ACC112 (cell line): ENCODE measurements at regions not wholly inside any gene's neighbourhood (a gene's known extent, or its start where the extent isn't known, plus 50 kb on each side); places are given as distances from the start of the nearest gene placed in this dataset.
A peak's percentile ranks its signal among the peaks of the same experiment; 100 is the strongest.

ENCODE experiments used
- H2AFZ ChIP-seq: fragments of 200-600 bp; sonication (generic); one replicate; pipeline ENCODE4 v1.6.0; 2017; ENCODE audit warnings: antibody characterized with exemption, low read length; ENCODE audit not compliant: unreplicated experiment
- H3K27ac ChIP-seq: fragments of 200-600 bp; sonication (generic); 2 replicates; pipeline ENCODE4 v1.5.1; 2014; ENCODE audit warnings: low read depth, mild to moderate bottlenecking, antibody characterized with exemption, low read length, moderate library complexity
- H3K27me3 ChIP-seq: fragments of 200-600 bp; sonication (generic); 2 replicates; pipeline ENCODE4 v1.6.1; 2014; ENCODE audit warnings: mild to moderate bottlenecking, antibody characterized with exemption, low read length, moderate library complexity, mixed read lengths; ENCODE audit not compliant: insufficient read depth
- H3K36me3 ChIP-seq: fragments of 200-600 bp; sonication (generic); 2 replicates; pipeline ENCODE4 v1.6.1; 2016; ENCODE audit warnings: mild to moderate bottlenecking, antibody characterized with exemption, low read length, moderate library complexity, mixed read lengths; ENCODE audit not compliant: insufficient read depth
- H3K4me1 ChIP-seq: fragments of 200-600 bp; sonication (generic); one replicate; pipeline ENCODE4 v1.6.1; 2016; ENCODE audit warnings: low read length, mixed read lengths; ENCODE audit not compliant: insufficient read depth, unreplicated experiment, control insufficient read depth
- H3K4me3 ChIP-seq: fragments of 200-600 bp; sonication (generic); 2 replicates; pipeline ENCODE4 v1.5.1; 2014; ENCODE audit warnings: mild to moderate bottlenecking, low read depth, low read length
- H3K79me2 ChIP-seq: fragments of 200-600 bp; sonication (generic); one replicate; pipeline ENCODE4 v1.6.0; 2016; ENCODE audit warnings: low read length; ENCODE audit not compliant: control insufficient read depth, unreplicated experiment, insufficient read depth

DNA sequence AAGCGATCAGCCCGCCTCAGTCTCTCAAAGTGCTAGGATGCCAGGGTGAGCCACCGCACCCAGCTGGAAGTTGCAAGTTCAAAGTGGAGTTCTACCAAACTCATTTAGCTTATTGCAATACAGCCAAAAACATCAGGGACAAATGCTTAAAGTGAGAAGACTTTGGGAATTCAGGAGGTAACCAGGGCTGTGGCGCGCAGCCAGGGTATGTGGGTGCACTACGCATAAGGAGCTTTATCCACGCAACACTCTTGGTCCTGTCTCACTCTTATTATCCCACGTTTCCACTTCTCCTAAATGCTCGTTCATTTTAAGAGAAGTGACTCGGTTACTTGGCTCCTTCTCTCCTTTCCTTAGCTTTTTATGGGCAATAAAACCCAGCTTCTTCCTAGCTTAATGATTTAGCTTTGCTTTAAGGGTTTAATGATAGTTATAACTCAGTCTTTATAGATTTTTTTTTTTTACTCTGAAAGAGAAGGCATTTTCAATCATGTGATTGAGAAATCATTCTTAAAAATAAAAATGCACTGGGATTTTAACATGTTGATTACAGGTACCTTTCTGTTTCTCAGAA lies 199.8 kb downstream of the KCNE4 start:
- H3K79me2 ChIP-seq: no peaks in the 10 kb centered on the region
- no peaks in the 10 kb centered on the region for H3K36me3 ChIP-seq
- no peaks in the 10 kb centered on the region for H3K27me3 ChIP-seq
- H3K27ac ChIP-seq: no peak overlapping the region
- no peak overlapping the region for H2AFZ ChIP-seq
- H3K4me3 ChIP-seq: no peak overlapping the region
- no peaks in the 10 kb centered on the region for H3K4me1 ChIP-seq

GRCh38 chr2:223260681-223261080 lies 208.7 kb downstream of the KCNE4 start:
- Histone ChIP-seq H3K27me3 (no peaks in the 10 kb centered on the region), H3K36me3 (no peaks in the 10 kb centered on the region), H3K4me1 (no peaks in the 10 kb centered on the region), H3K79me2 (no peaks in the 10 kb centered on the region), H2AFZ (no peak overlapping the region), H3K27ac (no peak overlapping the region), H3K4me3 (peak overlapping the region; percentile 28; the same call in 1 of the 2 replicates)

- Histone ChIP-seq H3K4me1 (no peaks in the 10 kb centered on the region), H3K4me3 (no peak overlapping the region), H3K79me2 (no peaks in the 10 kb centered on the region), H2AFZ (no peak overlapping the region), H3K36me3 (no peaks in the 10 kb centered on the region), H3K27ac (no peak overlapping the region), H3K27me3 (no peaks in the 10 kb centered on the region)
These were observed 211.0 kb downstream of the KCNE4 start for GRCh38 chr2:223262946-223263345.

DNA sequence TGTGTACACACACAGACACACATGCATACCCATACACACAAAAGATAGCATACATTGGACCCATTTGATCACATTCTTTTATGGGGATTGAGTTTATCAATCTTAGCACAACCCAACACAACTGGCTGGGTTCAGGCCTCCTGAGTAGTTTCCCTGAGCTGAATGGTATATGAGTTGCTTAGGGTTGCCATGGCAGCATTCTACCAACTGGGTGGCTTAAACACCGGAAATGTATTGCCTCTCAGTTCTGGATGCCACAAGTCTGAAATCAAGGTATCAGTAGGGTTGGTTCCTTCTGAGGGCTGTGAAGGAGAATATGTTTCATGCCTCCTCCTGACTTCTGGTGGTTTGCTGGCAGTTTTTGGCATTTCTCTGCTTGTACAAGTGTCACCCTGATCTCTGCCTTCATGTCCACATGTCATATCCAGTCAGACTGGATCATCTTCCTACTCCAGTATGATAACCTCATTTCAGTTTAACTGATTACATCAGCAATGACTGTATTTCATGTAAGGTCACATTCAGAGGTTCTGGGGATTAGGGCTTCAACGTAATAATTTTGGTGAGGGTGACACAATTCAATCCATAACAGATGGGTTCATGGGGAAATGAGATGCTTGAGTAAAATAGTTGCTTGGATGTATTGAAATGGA lies 212.7 kb downstream of the KCNE4 start:
- H3K36me3 ChIP-seq: no peaks in the 10 kb centered on the region

DNA sequence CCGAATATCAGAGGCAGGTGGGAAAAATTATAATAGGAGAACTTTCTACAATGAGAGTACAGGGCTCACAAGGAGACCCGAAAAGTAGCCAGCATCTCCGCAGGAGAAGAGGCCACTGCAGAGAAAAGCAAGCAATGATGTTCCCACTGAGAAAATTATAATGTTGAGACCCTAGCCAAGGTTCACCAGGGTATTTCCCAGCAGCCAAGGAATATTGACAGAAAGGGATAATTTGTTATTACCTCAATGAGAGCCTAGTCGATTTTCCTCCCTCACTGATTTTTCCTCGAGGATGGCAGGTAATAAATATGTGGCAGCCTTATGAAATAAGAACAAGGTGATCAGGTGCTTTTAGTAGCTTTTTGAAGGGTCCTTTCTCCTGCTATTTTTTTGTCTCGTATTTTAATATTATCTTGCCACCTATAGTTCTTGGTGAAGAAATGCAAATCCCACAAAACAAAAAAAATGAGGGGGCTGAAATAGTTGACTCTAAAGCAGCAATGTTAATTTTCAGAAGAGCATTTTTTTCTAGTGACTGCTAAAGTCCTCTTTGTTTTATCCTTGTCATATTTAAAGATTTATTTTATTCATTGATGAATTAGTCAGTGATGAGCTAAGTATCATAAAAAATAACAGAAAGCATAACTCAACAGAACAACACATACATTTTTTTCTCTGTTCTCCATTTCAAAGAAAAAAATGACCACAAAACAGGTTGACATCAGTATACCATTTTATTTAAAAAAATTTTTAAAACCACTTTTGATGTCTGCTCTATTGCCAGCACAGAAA lies 215.4 kb downstream of the KCNE4 start:
- H3K79me2 ChIP-seq: no peaks in the 10 kb centered on the region
- no peaks in the 10 kb centered on the region for H3K4me1 ChIP-seq
- no peak overlapping the region for H2AFZ ChIP-seq
- no peak overlapping the region for H3K4me3 ChIP-seq
- H3K36me3 ChIP-seq: no peaks in the 10 kb centered on the region
- H3K27me3 ChIP-seq: no peaks in the 10 kb centered on the region
- no peak overlapping the region for H3K27ac ChIP-seq

More for the DNA sequence above, 212.7 kb downstream of the KCNE4 start:
- no peaks in the 10 kb centered on the region for H3K27me3 ChIP-seq
- H2AFZ ChIP-seq: no peak overlapping the region
- no peaks in the 10 kb centered on the region for H3K79me2 ChIP-seq
- H3K27ac ChIP-seq: no peak overlapping the region
- H3K4me1 ChIP-seq: no peaks in the 10 kb centered on the region
- H3K4me3 ChIP-seq: no peak overlapping the region

DNA sequence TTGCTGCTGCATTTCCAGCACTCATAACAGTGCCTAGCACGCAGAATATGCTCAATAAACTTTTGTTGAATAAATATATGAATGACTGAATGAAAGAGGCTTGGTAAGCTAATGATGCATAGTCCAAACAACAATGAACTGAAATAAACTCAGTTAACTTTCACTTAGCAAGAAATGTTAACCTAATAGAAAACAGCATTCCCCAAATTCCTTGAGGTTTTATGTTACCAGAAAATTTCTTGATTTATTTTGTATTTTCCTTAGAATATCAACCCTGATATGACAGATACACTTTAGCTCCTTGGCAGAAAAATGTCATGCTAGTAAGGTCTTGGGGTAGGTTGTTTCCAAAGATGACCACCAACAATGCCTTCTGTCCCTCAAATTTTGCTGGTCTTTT lies 217.4 kb downstream of the KCNE4 start:
- Histone ChIP-seq H3K27ac (no peak overlapping the region), H2AFZ (no peak overlapping the region), H3K4me3 (no peak overlapping the region), H3K27me3 (no peaks in the 10 kb centered on the region), H3K4me1 (no peaks in the 10 kb centered on the region), H3K36me3 (no peaks in the 10 kb centered on the region), H3K79me2 (no peaks in the 10 kb centered on the region)

GRCh38 chr2:223270548-223270947 lies 218.6 kb downstream of the KCNE4 start:
- Histone ChIP-seq H3K36me3 (no peaks in the 10 kb centered on the region), H3K79me2 (no peaks in the 10 kb centered on the region)

DNA sequence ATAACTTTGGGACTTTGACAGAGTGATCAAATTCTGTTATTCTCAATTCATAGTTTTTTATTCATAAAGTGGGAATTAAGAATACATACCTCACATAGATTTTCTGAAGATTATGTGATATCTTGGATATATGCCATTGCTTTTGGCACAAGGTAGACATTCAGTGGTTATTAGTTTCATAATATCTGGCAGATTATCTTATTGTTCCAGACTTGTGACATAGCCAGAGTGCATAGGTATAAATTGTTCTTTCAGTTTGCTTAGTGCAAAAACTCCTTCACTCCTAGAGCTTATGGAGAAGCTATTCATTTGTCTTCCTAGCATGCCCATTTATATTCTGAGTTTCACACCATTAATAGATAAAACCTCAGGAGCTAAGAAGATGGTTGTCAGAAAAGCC lies 222.0 kb downstream of the KCNE4 start:
- H3K79me2 ChIP-seq: no peaks in the 10 kb centered on the region
- no peaks in the 10 kb centered on the region for H3K36me3 ChIP-seq
- H3K27me3 ChIP-seq: peaks cover 4% of the 10 kb centered on the region; the same call in 1 of the 2 replicates
- H3K4me3 ChIP-seq: no peak overlapping the region
- H2AFZ ChIP-seq: no peak overlapping the region
- no peaks in the 10 kb centered on the region for H3K4me1 ChIP-seq
- H3K27ac ChIP-seq: no peak overlapping the region

More at GRCh38 chr2:223270548-223270947, 218.6 kb downstream of the KCNE4 start:
- Histone ChIP-seq H2AFZ (no peak overlapping the region), H3K4me1 (no peaks in the 10 kb centered on the region), H3K27me3 (no peaks in the 10 kb centered on the region), H3K4me3 (no peak overlapping the region), H3K27ac (no peak overlapping the region)

- Histone ChIP-seq H2AFZ (no peak overlapping the region), H3K27ac (no peak overlapping the region), H3K36me3 (no peaks in the 10 kb centered on the region), H3K4me1 (no peaks in the 10 kb centered on the region), H3K27me3 (no peaks in the 10 kb centered on the region), H3K79me2 (no peaks in the 10 kb centered on the region), H3K4me3 (no peak overlapping the region)
These were observed 230.2 kb downstream of the KCNE4 start for GRCh38 chr2:223282221-223282620.

- Histone ChIP-seq H2AFZ (no peak overlapping the region), H3K27ac (no peak overlapping the region), H3K4me1 (no peaks in the 10 kb centered on the region), H3K36me3 (no peaks in the 10 kb centered on the region), H3K4me3 (no peak overlapping the region), H3K79me2 (no peaks in the 10 kb centered on the region), H3K27me3 (no peaks in the 10 kb centered on the region)
These were observed 231.3 kb downstream of the KCNE4 start for GRCh38 chr2:223283329-223283728.

DNA sequence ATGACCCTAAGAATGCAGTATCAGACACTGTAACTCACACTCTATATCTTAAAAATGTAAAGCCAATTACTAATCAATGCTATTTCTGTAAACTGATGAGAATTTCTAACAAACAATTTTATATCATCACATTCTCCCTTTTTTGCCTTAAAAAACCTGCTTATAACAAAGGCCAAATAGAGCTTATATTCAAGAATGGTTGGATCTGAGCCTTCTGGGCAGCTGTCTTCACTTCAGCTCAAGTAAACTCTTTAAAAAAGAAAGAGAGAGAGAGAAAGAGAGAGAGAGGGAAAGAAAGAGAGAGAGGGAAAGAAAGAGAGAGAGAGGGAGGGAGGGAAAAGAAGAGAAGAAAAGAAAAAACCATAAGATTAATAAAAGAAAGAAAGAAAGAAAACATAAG lies 231.8 kb downstream of the KCNE4 start:
- no peaks in the 10 kb centered on the region for H3K4me1 ChIP-seq
- no peak overlapping the region for H3K4me3 ChIP-seq
- H3K79me2 ChIP-seq: no peaks in the 10 kb centered on the region
- no peak overlapping the region for H2AFZ ChIP-seq
- H3K27me3 ChIP-seq: no peaks in the 10 kb centered on the region
- H3K36me3 ChIP-seq: no peaks in the 10 kb centered on the region
- no peak overlapping the region for H3K27ac ChIP-seq
